ENCODE measurements at regions not wholly inside any gene's neighbourhood (a gene's known extent, or its start where the extent isn't known, plus 50 kb on each side); places are given as distances from the start of the nearest gene placed in this dataset.

GRCh38 chr9:32837551-32838058 is 54.3 kb downstream of the TMEM215 start:
- in situ Hi-C loops (cut with HindIII; ENCODE audit: low pct_unique_long_range_greater_than_20kb, low sequenced_read_pairs): no loop called here
- no peak for DNase-seq (ENCODE audit: low read depth, low spot score)

GRCh38 chr9:32839013-32839885 is 55.9 kb downstream of the TMEM215 start:
- in situ Hi-C loops (cut with HindIII; ENCODE audit: low pct_unique_long_range_greater_than_20kb, low sequenced_read_pairs): no loop called here
- peak; percentile 13 for DNase-seq (ENCODE audit: low read depth, low spot score)

GRCh38 chr9:32841314-32841713 is 58.0 kb downstream of the TMEM215 start:
- in situ Hi-C loops (cut with HindIII; ENCODE audit: low pct_unique_long_range_greater_than_20kb, low sequenced_read_pairs): no loop called here
- DNase-seq (ENCODE audit: low read depth, low spot score): no peak

- no peak for DNase-seq (ENCODE audit: low read depth, low spot score)
- in situ Hi-C loops (cut with HindIII; ENCODE audit: low pct_unique_long_range_greater_than_20kb, low sequenced_read_pairs): no loop called here
Observed at GRCh38 chr9:32843295-32843694, 60.0 kb downstream of the TMEM215 start.

GRCh38 chr9:32844259-32844658 is 60.9 kb downstream of the TMEM215 start:
- in situ Hi-C loops (cut with HindIII; ENCODE audit: low pct_unique_long_range_greater_than_20kb, low sequenced_read_pairs): no loop called here
- no peak for DNase-seq (ENCODE audit: low read depth, low spot score)

- DNase-seq (ENCODE audit: low read depth, low spot score): no peak
- in situ Hi-C loops (cut with HindIII; ENCODE audit: low pct_unique_long_range_greater_than_20kb, low sequenced_read_pairs): no loop called here
Observed at GRCh38 chr9:32854271-32854670, 70.9 kb downstream of the TMEM215 start.

GRCh38 chr9:32855752-32856151 is 72.4 kb downstream of the TMEM215 start:
- in situ Hi-C loops (cut with HindIII; ENCODE audit: low pct_unique_long_range_greater_than_20kb, low sequenced_read_pairs): no loop called here
- no peak for DNase-seq (ENCODE audit: low read depth, low spot score)

GRCh38 chr9:32863291-32863690 is 80.0 kb downstream of the TMEM215 start:
- in situ Hi-C loops (cut with HindIII; ENCODE audit: low pct_unique_long_range_greater_than_20kb, low sequenced_read_pairs): no loop called here

GRCh38 chr9:32864971-32865370 is 81.6 kb downstream of the TMEM215 start:
- DNase-seq (ENCODE audit: low read depth, low spot score): no peak
- in situ Hi-C loops (cut with HindIII; ENCODE audit: low pct_unique_long_range_greater_than_20kb, low sequenced_read_pairs): no loop called here

More at GRCh38 chr9:32863291-32863690, 80.0 kb downstream of the TMEM215 start:
- peak; percentile 60 for DNase-seq (ENCODE audit: low read depth, low spot score)

GRCh38 chr9:32866273-32866672 is 82.9 kb downstream of the TMEM215 start:
- no peak for DNase-seq (ENCODE audit: low read depth, low spot score)
- in situ Hi-C loops (cut with HindIII; ENCODE audit: low pct_unique_long_range_greater_than_20kb, low sequenced_read_pairs): no loop called here

- DNase-seq (ENCODE audit: low read depth, low spot score): no peak
- in situ Hi-C loops (cut with HindIII; ENCODE audit: low pct_unique_long_range_greater_than_20kb, low sequenced_read_pairs): no loop called here
Observed at GRCh38 chr9:32867026-32867425, 83.7 kb downstream of the TMEM215 start.

GRCh38 chr9:32867601-32868204 is 84.4 kb downstream of the TMEM215 start:
- in situ Hi-C loops (cut with HindIII; ENCODE audit: low pct_unique_long_range_greater_than_20kb, low sequenced_read_pairs): no loop called here

GRCh38 chr9:32869404-32869803 is 86.1 kb downstream of the TMEM215 start:
- DNase-seq (ENCODE audit: low read depth, low spot score): no peak
- in situ Hi-C loops (cut with HindIII; ENCODE audit: low pct_unique_long_range_greater_than_20kb, low sequenced_read_pairs): no loop called here

More at GRCh38 chr9:32867601-32868204, 84.4 kb downstream of the TMEM215 start:
- DNase-seq (ENCODE audit: low read depth, low spot score): no peak

GRCh38 chr9:32873131-32873530 is 89.8 kb downstream of the TMEM215 start:
- in situ Hi-C loops (cut with HindIII; ENCODE audit: low pct_unique_long_range_greater_than_20kb, low sequenced_read_pairs): no loop called here
- DNase-seq (ENCODE audit: low read depth, low spot score): no peak

- in situ Hi-C loops (cut with HindIII; ENCODE audit: low pct_unique_long_range_greater_than_20kb, low sequenced_read_pairs): no loop called here
- DNase-seq (ENCODE audit: low read depth, low spot score): no peak
Observed at GRCh38 chr9:32873553-32873952, 90.2 kb downstream of the TMEM215 start.

- in situ Hi-C loops (cut with HindIII; ENCODE audit: low pct_unique_long_range_greater_than_20kb, low sequenced_read_pairs): no loop called here
- peak; percentile 30 for DNase-seq (ENCODE audit: low read depth, low spot score)
Observed at GRCh38 chr9:32875242-32875641, 91.9 kb downstream of the TMEM215 start.

- no peak for DNase-seq (ENCODE audit: low read depth, low spot score)
- in situ Hi-C loops (cut with HindIII; ENCODE audit: low pct_unique_long_range_greater_than_20kb, low sequenced_read_pairs): no loop called here
Observed at GRCh38 chr9:32875748-32876147, 92.4 kb downstream of the TMEM215 start.

GRCh38 chr9:32877103-32877502 is 93.8 kb downstream of the TMEM215 start:
- in situ Hi-C loops (cut with HindIII; ENCODE audit: low pct_unique_long_range_greater_than_20kb, low sequenced_read_pairs): no loop called here

More at GRCh38 chr9:32877103-32877502, 93.8 kb downstream of the TMEM215 start:
- peak; percentile 92 for DNase-seq (ENCODE audit: low read depth, low spot score)
